NCI-H128 (cell line): ENCODE measurements at regions not wholly inside any gene's neighbourhood (a gene's known extent, or its start where the extent isn't known, plus 50 kb on each side); places are given as distances from the start of the nearest gene placed in this dataset.

ENCODE experiments used
- DNase-seq: peaks from one replicate; lab custom pipeline; 2025; ENCODE audit not compliant: unreplicated experiment; lab: John Stamatoyannopoulos, UW

DNA sequence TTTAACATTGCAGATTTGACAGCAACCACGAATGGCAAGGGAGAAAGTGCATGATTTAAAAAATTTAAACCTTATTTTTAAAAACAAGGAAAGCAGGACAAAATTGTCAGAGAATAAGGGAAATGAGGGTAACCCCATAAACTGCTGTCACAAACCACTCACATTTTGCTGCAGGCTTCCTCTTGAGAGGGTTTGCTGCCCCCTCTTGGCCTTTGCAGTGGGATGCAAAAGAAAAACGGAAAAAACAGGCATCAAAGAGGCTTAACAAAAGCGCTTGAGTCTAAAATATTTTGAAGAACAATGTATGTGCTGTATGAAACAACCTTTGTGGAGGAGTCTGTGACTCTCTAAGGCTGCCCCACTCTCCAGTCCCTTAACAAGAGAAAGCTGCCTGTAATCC lies 91.6 kb downstream of the TMX3 start:
- DNase-seq: peak; percentile 16

DNA sequence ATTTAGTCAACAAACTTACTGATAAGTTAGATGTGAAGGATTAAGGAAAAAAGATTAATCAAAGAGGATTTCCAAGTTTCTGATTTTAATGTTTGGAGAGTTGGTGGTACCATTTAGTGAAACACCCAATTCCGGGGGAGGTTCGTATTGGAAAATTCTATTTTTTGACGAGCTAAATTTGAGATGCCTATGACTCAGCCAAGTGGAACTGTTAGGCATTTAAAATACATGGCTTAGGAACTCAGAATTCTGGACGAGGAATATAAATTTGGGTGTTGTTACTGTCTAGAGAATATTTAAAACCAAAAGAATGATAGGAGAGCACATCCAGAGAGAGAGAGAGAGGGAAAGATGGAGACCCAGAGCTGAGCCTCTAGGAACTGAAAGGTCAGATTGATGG lies 103.6 kb downstream of the TMX3 start:
- no peak for DNase-seq

DNA sequence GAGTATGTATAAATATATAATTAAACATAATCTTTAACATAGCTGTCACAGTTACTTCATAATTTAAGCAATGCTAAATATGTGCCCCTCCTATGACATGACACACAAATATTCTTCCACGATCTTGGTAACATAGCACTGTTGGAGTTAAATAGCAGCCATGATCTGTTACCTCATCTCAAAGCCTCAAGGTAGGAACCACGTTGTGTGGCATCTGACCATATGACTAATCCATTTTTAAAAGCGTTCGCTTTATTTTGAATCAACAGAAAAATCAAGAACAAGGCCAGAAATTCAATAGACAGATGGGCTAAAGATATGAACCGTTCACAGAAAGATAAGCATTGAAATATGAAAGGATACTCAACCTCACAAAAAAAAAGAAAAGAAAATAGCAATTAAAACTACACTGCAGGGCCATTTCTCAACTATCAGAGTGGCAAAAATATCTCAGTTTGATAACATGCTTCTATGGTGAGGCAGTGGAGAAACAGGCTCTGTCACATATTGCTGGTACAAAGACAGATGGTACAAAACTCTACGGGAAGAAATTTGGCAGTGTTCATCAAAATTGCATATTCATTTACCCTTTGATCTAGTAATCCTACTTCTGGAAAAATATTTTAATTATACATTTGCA lies 105.9 kb downstream of the TMX3 start:
- DNase-seq: no peak

DNA sequence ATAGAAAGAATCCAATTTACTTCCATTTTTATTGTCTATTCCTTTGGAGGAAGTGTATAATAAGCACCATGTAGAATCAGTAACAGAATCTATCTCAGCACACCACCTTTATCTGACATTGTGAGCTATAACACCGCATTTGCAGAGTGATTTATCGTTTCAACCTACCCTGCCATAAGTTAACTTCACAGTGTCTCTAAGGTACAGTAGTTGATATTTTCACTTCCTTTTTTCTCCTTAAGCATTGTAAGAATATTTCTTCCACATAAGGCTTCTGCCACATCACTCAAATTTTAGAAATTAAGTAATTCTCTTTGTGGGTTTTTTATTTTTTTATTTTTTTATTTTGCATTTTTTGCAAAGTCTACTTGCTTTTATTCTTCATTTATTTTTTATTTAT lies 107.1 kb downstream of the TMX3 start:
- no peak for DNase-seq

DNA sequence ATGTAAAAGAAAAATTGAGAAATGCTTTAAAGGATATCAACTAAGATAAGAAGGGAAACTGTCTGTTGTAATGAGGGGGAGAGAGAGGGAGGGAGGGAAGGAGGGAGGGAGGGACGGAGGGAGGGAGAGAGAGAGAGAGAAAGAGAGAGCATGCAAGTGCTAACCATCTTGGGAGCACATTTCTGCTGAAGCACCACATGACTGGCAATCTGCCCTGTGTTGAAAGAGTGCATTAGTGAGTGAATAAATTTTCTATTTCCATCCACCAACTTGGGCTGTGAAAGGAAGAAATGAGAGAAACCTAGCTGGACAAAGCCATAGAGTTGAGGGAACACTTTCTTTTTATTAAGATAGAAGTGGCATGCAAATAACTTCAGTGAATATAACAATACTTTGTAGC lies 110.7 kb downstream of the TMX3 start:
- no peak for DNase-seq

DNA sequence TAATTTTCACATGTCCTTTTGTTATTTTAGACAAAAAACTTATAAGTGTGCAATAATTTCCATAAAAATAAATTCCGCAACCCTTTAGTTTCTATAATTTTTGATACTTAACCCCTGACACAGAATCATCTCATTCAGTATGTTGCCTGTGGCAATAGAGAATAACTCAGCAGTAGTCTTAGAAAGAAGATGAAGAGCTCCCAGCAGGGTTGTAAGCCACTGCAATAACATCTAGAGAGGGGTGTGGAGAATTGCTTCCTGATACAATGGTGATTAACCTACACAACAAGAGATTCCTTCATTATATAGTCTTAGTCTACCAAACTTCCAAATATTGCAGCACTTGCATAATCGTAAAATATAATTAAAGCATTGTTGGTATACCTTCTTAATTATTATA lies 118.9 kb downstream of the TMX3 start:
- DNase-seq: no peak

DNA sequence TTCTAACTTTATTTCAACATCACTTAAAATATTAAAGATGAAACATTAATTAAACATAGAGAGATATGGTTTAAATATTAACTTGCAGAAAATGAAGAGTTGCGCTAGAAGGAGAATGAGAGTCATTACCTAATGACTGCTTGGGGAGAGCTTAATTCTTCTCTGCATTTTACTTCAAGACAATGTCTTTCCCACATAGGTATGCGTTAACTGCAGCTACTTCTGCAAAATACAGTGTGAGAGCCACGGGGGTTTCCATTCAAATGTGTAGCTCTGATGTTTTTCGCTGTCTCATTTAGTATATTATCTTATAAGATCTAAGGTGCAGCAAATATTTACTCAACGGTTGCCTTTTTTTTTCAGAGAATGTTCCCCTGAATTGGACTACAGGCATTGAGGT lies 126.7 kb downstream of the TMX3 start:
- DNase-seq: no peak

DNA sequence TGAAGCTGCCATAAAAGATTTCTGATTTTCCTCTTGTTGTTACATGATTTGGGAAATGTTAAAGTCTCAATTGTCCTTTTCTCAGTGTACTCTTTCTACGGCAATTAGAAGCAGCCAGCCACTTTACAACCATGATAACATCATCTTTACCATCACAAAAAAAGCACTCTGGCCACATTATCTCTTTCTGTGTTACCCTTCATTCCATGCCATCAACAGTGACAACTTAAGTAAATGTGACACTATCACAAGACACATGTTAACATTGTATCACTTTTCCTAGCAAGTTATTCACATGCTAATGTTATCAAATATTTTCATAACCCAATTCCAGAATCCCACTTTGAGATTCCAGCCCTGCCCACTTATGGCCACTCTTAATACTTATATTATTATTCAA lies 131.2 kb downstream of the TMX3 start:
- DNase-seq: no peak

DNA sequence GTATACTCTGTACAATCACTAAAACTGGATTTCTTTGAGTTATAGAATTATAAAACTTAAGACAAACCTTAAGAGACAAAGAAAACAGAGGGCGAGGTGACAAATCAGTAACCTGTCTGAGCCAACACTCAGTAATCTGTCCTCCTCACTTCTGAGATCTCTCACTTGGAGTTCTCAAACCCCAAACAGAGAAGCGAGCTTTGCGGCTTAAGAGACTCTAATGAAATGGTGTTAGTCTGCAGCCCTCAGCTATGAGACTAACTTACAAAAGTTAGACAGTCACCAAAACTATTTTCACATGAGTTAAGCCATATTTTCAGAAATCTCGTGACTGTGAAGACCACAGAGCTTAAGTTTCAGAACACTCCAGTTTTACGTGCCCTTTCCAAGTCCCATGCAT lies 140.6 kb downstream of the TMX3 start:
- DNase-seq: no peak

DNA sequence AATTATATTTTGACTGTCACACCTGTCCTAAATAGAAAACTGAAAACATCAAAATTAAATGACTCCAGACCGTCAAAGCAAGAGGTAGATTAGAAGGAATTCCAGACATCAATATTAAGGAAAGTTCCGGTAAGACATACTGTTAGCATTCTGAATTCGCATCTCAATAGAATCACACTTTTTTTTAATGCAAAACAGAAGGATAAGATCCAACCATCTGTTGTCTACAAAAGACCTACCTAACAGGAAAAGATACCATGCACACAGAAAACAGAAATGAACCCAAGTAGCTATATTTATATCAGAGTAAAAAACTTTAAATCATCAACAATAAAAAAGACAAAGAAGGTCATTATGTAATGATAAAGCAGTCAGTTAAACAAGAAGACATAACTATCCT lies 145.0 kb downstream of the TMX3 start:
- DNase-seq: no peak

DNA sequence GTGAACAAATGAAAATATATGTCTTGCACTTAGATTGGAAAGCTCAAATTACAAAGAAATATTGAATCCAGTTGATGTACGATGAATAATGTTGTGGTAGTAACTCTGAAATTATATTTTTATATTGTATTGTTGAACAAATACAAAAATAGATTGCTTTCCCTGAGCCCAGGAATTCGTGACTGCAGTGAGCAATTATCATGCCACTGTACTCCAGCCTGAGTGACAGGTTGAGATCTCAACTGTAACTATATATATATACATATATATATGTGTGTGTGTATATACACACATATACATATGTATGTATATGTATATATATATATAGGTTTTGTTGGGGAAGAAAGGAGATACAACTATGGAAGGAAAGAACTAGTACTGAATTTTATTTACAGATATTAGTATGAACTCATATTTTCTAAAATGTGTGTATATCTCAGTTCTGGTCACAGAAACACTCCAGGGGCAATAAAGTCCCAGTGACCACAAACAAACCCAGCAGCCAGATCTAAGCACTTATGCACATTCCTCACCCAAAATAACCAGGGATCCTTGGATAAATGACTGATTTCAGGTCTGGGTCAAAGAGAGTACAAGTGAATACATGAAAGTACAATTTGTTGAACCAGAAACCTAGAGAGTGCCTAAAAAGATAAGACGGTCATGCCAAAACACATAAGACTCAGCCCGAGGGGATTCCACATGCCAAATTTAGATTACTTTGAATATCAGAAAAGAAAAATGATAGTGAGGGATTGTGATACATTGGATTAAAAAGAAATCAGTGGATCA lies 146.3 kb downstream of the TMX3 start:
- no peak for DNase-seq

DNA sequence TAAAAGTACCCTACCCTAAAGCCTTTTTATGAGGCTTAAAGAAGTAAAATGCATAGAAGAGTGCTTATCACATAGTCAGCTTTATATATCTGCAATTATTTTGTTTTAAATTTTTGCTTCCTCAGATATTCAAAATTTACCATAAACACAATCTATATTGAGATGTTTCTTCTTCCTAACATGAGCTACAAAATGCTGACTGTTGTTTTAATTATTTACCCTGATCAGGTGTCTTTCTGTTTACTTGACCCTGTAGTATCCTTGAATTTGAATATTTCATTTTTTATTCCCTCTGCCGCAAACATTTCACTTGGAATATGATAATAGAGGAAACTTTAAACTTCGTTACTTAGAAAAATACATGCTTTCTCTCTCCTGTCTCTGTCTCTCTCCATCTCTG lies 147.9 kb downstream of the TMX3 start:
- no peak for DNase-seq

DNA sequence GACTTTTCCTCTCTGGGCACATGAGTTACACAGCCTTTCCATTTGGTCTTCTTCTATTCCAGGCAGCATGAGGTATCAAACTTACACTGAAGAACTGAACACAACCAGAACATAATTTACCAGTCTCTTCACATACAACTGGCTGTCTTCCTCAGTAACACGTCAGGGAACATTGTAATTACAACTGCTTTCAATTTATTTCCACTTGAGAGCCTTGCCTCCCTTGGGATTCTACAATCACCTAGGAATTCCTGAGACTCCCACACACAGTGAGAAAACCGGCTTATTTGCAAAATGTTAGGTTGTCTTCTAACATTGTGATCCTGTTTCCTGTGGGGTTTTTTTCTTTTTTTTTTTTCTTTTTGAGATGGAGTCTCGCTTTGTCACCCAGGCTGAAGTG lies 149.9 kb downstream of the TMX3 start:
- DNase-seq: peak; percentile 50

DNA sequence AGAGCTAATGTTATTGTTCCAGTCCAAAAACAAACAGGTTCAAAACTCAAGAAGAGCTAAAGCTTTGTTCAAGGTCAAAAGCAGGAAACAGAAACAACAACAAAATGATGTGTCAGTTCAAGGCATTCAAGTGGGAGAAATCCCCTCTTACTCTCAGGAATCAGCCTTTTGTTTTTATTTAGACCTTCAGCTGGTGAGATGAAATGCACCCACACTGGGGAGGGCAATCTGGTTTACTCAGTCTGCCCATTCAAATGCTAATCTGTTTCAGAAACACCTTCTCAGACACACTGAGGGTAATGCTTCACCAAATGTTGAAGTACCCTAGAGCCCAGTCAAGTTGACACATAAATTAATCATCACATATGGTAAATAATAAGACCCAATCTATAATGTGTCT lies 150.6 kb downstream of the TMX3 start:
- DNase-seq: peak; percentile 66

DNA sequence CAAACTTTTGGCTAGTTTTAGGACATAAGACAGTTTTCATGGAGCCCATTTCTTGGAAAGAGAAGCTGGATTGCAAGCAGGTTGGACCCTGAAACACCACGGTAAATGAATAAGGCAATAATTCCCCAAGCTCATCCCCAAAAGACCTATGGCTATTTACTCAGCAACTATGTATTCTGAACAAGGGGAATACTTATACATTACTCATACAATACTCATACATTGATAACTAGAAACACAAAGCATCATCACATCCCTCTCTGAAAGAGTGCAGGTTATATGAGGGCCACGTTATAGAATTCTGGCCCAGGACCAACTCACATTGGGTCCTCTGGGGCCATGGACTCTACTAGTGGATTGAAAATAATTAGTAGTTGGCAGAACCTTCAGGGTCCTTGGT lies 154.8 kb downstream of the TMX3 start:
- no peak for DNase-seq

DNA sequence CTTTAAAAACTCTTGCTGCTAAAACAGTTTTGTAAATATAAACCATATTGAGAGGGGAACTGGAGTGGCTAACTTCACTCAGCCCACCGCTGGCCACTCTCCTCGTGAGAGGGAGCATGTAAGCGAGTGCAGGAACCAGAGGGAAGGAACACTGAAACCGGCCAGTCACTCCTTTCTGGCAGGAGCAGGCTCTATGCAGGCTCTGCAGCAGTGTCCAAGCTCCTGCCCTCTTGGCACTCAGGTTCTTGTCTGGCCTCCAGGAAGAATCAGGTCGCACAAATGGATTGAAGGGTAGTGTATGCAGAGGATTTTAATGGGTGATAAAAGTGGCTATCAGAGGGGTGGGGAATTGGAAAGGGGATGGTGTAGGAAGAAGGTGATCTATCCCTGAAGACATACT lies 157.7 kb downstream of the TMX3 start:
- DNase-seq: no peak

DNA sequence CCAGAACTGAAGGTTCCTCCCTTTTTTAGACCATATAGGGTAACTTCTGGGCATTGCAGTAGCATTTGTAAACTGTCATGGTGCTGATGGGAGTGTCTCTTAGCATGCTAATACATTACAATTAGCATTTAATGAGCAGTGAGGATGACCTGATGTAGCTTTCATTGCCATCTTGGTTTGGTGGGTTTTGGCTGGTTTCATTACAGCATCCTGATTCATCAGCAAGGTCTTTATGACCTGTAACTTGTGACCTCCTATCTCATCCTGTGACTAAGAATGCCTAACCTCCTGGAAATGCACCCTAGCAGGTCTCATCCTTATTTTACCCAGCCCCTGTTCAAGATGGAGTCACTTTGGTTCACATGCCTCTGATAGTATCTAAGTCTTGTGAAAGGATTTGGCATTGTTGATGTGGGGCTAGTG lies 159.0 kb downstream of the TMX3 start:
- no peak for DNase-seq

DNA sequence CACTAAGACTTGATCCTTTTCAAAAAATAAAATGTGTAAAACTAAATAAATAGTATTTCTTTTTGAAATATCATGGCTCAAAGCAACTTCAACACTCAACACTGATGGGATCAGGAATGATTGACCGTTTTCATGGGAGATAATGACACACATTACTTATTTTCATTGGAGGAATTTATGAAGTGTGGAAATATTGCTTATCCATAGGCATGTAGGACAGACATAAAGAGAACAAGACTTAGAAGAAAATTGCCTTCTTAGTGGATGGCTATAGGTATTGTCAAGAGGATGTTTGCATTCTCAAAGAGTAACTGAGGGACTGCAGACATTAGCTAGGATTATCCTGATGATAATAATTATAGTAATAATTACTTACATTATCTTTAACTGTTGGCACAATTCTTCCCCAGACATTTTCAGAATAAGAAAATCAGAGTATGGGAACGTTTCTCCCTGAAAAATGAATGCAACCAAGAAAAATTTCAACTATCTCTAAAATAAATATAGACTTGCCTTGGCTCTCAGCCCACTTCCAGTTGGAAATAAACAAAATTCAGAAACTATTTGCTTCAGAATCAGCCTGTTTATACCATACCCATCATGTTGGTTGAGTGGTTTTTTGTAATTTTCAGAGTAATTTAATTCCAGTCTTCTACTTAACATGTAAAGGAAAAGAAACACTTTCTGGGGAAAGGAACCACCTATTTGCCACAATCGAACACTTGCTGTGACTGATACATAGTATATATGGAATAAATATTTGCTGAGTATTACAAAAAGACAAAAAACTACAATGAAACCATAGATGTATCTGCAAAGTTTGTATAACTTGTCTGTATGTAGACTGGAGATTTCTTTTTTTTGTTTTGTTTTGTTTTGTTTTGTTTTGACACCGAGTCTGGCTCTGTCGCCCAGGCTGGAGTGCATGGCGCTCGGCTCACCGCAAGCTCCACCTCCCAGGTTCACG lies 165.7 kb downstream of the TMX3 start:
- DNase-seq: no peak

DNA sequence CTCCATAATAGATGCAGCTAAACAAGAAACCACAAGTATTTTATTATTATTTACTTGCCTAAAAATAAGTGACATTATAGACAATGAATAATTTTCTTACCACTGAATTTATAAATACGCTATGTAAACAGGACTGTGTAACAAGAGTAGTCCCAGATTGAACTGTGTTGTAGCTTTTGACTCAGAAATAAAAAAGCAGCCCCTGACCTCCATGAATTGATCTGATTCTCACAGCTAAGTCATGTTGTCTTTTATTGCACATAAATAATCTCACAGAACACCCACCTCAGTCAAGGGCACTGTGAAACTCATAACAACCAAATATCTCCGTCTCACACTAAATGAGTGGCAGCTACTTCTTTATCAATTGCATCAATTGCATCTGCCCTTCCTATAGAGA lies 171.6 kb downstream of the TMX3 start:
- DNase-seq: no peak

DNA sequence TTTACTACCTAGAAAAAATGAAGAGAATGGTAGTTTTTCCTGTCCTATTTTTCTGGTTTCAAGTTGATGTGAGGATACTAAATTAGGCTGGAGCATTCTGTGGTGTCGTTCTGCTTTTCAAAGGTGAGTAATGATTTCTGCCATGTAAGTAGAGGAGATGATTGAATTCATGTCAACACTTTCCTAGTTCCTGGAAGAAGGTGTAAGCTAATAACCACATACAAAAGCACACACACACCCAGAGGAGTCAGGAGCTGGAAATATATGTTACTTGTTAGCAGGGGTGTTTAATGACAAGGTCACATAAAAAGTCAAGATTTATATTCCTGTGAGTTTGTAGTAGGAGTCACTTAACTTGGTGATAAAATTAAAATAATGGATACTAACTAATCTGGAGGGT lies 172.1 kb downstream of the TMX3 start:
- DNase-seq: no peak

DNA sequence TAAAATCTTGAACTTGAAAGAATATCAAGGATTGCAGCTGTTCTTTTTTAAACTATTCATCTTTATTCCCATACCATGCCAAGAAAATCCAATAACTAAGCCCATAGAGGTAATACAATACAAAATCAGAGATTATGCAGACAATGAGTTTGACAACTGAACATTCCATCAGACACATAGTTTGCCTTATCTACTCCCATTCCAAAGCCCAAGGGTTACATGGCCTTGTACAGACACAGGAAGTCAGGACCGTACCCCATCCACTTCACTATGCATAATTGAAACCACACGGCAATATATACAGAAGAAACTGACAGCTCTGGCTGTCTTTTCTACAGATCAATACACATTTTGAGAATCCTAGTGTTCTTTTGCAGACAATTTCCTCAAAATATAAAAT lies 181.3 kb downstream of the TMX3 start:
- DNase-seq: no peak
